ENCODE measurements at regions not wholly inside any gene's neighbourhood (a gene's known extent, or its start where the extent isn't known, plus 50 kb on each side); places are given as distances from the start of the nearest gene placed in this dataset.
"Not testable (repeated sequence)": the region's sequence is repeated elsewhere in the genome, so short reads cannot be mapped to it uniquely, and the experiment has no call there.

DNA sequence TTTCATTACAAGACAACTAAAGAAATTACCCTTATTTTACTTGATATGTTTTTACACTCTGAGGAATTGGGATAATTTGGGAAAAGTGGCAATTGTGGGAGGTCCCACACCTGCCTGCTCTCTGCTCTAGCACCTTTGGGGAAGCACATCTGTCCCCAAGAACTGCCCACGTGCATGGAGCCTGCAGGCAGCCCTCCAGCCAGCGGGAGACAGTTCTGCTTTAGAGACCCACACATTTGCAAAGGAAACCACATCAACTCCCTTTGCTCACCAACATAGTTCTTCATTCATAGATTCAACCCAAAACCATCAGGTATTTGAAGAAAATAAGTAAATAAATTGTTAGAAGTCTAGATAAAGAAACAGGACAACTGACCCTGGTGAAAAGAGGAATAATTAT is 239.9 kb upstream of the ID2 start:
- H3K9me3 ChIP-seq, result no peaks in the 10 kb centered on the region
- no peaks in the 10 kb centered on the region for H3K36me3 ChIP-seq
- no peak for DNase-seq (ENCODE audit: low spot score)
- no peak overlapping the region for H3K27ac ChIP-seq
- no peak for ATAC-seq (ENCODE audit: insufficient number of reproducible peaks, low FRiP score, low read depth)
- TF ChIP-seq, protein P1, sequence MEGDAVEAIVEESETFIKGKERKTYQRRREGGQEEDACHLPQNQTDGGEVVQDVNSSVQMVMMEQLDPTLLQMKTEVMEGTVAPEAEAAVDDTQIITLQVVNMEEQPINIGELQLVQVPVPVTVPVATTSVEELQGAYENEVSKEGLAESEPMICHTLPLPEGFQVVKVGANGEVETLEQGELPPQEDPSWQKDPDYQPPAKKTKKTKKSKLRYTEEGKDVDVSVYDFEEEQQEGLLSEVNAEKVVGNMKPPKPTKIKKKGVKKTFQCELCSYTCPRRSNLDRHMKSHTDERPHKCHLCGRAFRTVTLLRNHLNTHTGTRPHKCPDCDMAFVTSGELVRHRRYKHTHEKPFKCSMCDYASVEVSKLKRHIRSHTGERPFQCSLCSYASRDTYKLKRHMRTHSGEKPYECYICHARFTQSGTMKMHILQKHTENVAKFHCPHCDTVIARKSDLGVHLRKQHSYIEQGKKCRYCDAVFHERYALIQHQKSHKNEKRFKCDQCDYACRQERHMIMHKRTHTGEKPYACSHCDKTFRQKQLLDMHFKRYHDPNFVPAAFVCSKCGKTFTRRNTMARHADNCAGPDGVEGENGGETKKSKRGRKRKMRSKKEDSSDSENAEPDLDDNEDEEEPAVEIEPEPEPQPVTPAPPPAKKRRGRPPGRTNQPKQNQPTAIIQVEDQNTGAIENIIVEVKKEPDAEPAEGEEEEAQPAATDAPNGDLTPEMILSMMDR (IDR thresholded peaks at IDR 0.05), result no peak
- no peaks in the 10 kb centered on the region for H3K27me3 ChIP-seq (replicated peaks; ENCODE audit: insufficient read depth)
- no peak overlapping the region for H3K4me3 ChIP-seq
- peaks cover 0 to 3% of the 10 kb centered on the region in 2 donors for H3K4me1 ChIP-seq (ENCODE audit: control insufficient read depth in 1 of 2, low read depth in 2 of 2)

DNA sequence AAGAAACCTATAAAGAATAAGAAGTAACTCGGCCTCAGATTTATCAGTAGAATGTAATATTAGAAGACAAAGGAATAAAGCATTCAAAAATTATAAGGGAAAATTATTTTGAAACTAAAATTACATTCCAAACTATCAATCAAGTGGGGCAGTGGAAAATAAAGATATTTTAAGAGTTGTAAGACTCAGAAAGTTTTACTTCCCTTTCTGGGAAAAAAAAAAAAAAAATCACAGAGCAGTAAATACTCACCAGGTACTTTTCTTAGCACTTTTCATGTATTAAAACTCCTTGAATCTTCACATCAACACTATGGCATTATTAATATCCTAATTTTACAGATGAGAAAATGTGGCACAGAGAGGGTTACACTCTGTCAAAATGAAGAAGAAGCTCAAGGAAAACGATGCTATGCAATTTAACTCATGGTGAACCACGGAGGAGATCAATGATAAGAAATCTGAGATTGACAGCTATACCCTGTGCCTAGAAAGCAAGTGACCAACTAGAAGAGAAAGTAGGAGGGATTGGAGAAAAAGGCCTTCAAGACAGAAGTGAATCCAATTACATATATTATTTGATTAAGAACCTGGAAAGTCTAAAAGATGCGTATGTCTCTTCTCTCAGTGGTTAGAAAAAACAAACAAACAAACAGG is 238.9 kb upstream of the ID2 start:
- H3K9me3 ChIP-seq, result no peaks in the 10 kb centered on the region
- H3K4me1 ChIP-seq (ENCODE audit: control insufficient read depth in 1 of 2, low read depth in 2 of 2), result peaks cover 0 to 3% of the 10 kb centered on the region in 2 donors
- DNase-seq (ENCODE audit: low spot score) (no peak), ATAC-seq (ENCODE audit: insufficient number of reproducible peaks, low FRiP score, low read depth) (no peak)
- TF ChIP-seq, protein P1 (IDR thresholded peaks at IDR 0.05), result no peak
- H3K27ac ChIP-seq, result no peak overlapping the region
- no peaks in the 10 kb centered on the region for H3K36me3 ChIP-seq
- H3K4me3 ChIP-seq, result no peak overlapping the region
- H3K27me3 ChIP-seq (replicated peaks; ENCODE audit: insufficient read depth), result no peaks in the 10 kb centered on the region

DNA sequence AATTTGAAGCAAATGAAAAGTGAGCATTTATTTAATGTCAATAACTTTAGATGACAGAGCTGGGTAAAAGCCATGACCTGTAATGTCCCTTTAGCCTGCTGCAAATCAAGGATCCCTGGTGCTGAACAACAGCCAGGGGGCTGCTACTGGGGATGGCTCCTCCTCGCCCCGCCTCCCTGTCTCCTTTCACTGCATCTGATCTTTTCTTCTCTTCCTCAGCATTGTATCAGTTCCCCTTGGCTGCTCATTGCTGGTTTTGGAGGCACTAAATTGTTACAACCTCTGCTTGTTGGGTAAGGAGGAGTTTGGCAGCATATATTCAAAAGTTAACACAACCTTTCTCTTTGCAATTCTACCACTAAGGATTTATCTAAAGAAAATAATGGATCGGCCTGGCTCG is 236.3 kb upstream of the ID2 start:
- no peak overlapping the region for H3K27ac ChIP-seq
- no peak for DNase-seq (ENCODE audit: low spot score)
- TF ChIP-seq, protein P1 (IDR thresholded peaks at IDR 0.05), result no peak
- ATAC-seq (ENCODE audit: insufficient number of reproducible peaks, low FRiP score, low read depth), result no peak
- H3K27me3 ChIP-seq (replicated peaks; ENCODE audit: insufficient read depth), result no peaks in the 10 kb centered on the region
- H3K9me3 ChIP-seq, result no peaks in the 10 kb centered on the region
- H3K36me3 ChIP-seq, result no peaks in the 10 kb centered on the region
- H3K4me1 ChIP-seq (ENCODE audit: control insufficient read depth in 1 of 2, low read depth in 2 of 2), result no peaks in the 10 kb centered on the region
- no peak overlapping the region for H3K4me3 ChIP-seq

DNA sequence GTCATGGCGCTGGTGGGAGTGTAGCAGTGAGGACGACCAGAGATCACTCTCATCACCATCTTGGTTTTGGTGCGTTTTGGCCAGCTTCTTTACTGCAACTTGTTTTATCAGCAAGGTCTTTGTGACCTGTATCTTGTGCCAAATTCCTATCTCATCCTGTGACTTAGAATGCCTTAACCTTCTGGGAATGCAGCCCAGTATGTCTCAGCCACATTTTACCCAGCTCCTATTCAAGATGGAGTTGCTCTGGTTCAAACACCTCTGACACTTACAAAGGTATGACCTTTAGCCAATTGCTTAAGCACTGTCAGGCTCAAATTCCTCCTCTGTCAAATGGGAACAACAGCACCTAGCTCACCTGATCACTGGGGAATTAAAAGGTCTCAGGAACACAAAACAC is 235.1 kb upstream of the ID2 start:
- H3K27me3 ChIP-seq (replicated peaks; ENCODE audit: insufficient read depth); H3K9me3 ChIP-seq; H3K4me3 ChIP-seq; ATAC-seq (ENCODE audit: insufficient number of reproducible peaks, low FRiP score, low read depth); H3K36me3 ChIP-seq; H3K27ac ChIP-seq; DNase-seq (ENCODE audit: low spot score); H3K4me1 ChIP-seq (ENCODE audit: control insufficient read depth in 1 of 2, low read depth in 2 of 2): not testable (repeated sequence)

DNA sequence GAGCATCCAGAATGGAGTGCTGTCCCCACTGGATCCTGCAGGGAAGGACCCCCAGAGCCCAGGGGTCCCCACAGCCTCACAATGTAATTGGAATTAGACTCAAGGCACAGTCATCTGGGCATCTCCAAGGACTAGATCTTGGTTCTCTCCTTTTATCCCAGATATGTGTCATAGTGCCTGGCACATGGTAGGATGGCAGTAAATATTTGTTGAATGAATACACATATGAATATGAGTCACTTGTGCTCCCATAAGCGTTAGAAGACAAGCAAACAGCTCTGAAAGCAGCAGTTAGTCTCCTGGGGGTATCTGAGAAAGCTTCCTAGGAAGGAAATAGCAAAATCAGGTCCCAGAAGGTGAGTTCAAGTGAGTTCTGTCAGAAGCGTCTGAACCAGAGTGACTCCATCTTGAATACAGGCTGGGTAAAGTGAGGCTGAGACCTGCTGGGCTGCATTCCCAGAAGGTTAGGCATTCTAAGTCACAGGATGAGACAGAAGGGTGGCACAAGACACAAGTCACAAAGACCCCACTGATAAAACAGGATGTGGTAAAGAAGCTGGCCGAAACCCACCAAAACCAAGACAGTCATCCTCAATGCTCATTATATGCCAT is 234.1 kb upstream of the ID2 start:
- ATAC-seq (ENCODE audit: insufficient number of reproducible peaks, low FRiP score, low read depth), result no peak
- Histone ChIP-seq H3K27me3 (replicated peaks; ENCODE audit: insufficient read depth) (no peaks in the 10 kb centered on the region), H3K9me3 (no peaks in the 10 kb centered on the region), H3K36me3 (no peaks in the 10 kb centered on the region), H3K4me3 (no peak overlapping the region), H3K4me1 (ENCODE audit: control insufficient read depth in 1 of 2, low read depth in 2 of 2) (no peaks in the 10 kb centered on the region), H3K27ac (no peak overlapping the region)
- DNase-seq (ENCODE audit: low spot score), result no peak
- TF ChIP-seq, protein P1 (IDR thresholded peaks at IDR 0.05), result no peak

All from thoracic aorta (tissue), 2 donors.